Kidney (tissue), 13 donors: ENCODE measurements at regions not wholly inside any gene's neighbourhood (a gene's known extent, or its start where the extent isn't known, plus 50 kb on each side); places are given as distances from the start of the nearest gene placed in this dataset.

Experiments used
- DNase-seq, 5 donors: peaks; one replicate each; pipeline ENCODE4 v3.0.0-alpha.2; 2013 to 2020
- FAIRE-seq: peaks from 2 replicates; lab custom pipeline; 2012; peaks lifted over from hg19 to GRCh38; lab: Jason Lieb, UNC
- H3K27ac ChIP-seq, 2 donors: one replicate each; pipeline ENCODE4 v1.7.0; 2013; ENCODE audit warnings: low read depth in 2 of 2, low read length in 2 of 2, inconsistent platforms in 1 of 2
- H3K27me3 ChIP-seq: one replicate; pipeline ENCODE4 v1.7.1; 2013; ENCODE audit warnings: low read length, inconsistent platforms; ENCODE audit not compliant: control insufficient read depth, insufficient read depth
- H3K36me3 ChIP-seq, 3 donors: one replicate each; pipeline versions ENCODE4 v1.7.0 to v1.7.1; 2013; ENCODE audit warnings: low read length in 3 of 3, control low read depth in 1 of 3, inconsistent platforms in 1 of 3; ENCODE audit not compliant: insufficient read depth in 3 of 3, control insufficient read depth in 2 of 3
- H3K4me1 ChIP-seq, 3 donors: one replicate each; pipeline versions ENCODE4 v1.7.0 to v1.7.1; 2013; ENCODE audit warnings: low read length in 3 of 3, inconsistent platforms in 1 of 3, low read depth in 1 of 3; ENCODE audit not compliant: control insufficient read depth in 2 of 3, insufficient read depth in 2 of 3
- H3K4me3 ChIP-seq, 3 donors: one replicate each; pipeline versions ENCODE4 v1.7.0 to v1.8.1; 2013; ENCODE audit warnings: low read length in 3 of 3, control low read depth in 1 of 3, inconsistent platforms in 1 of 3
- H3K9ac ChIP-seq, 3 donors: one replicate each; pipeline versions ENCODE4 v1.7.0 to v1.7.1; 2013; ENCODE audit warnings: low read length in 3 of 3, control low read depth in 1 of 3, inconsistent platforms in 1 of 3
- H3K9me3 ChIP-seq, 3 donors: one replicate each; pipeline versions ENCODE4 v1.7.0 to v1.7.1; 2013; ENCODE audit warnings: low read length in 3 of 3, control low read depth in 1 of 3, inconsistent platforms in 1 of 3; ENCODE audit not compliant: control insufficient read depth in 2 of 3, insufficient read depth in 1 of 3
- intact Hi-C: fragments of 100-400 bp; cut with DNase I; formaldehyde crosslinking; loops from one replicate; pipeline ENCODE4 v1.11.1; 2022
- TF ChIP-seq, protein P1 (sequence below): IDR thresholded peaks from 3 replicates; pipeline ENCODE4 v1.5.1; 2012; ENCODE audit warnings: mild to moderate bottlenecking, moderate library complexity, borderline replicate concordance; ENCODE audit not compliant: insufficient read depth; ENCODE audit errors: extremely low read depth
- donor health status: control.
- donor health status: control.
- donor health status: control.
- donor health status: control.
- donor health status: control.
- donor health status: DM: yes; HTN: yes; CAD: no.
- donor health status: Normal renal cell carcinoma (clear cell type).

DNA sequence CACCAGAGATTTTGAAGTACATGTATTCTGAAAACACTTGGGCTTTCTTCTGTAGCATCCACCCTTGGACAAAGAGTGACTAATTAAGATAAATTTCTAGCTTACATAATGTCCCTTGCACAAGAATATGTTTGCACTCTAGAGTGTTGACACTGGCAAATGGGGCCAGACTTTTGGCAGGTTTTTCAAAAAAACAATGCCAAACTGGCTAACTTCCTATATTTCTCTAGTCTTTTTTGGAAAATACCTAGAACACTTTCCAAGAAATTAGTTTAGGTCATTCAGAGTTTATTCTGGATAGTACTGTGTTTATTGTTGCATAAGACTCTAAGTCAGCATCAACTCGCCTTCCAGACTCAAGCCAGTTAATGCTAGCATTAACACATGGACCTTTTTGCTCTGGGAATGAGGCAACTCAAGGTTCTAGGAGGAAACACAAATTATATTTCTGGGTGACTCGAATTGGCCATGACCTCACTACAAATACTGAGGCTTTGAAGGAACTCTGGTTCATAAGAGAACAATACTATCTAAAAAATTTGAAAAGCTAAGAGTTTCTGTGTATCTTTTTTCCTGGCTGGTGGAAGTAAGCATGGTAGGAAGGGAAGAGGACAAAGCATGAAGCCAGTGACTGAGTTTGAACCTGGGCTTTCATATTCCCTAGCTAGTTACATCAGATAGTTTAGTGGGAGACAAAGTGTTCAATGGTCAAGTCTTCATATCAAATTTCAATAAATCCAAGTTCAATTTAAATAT lies 101.6 kb downstream of the NREP start:
- H3K9me3 ChIP-seq = no peaks in the 10 kb centered on the region
- DNase-seq (no peak), FAIRE-seq (no peak)
- intact Hi-C loops = no loop called here
- no peaks in the 10 kb centered on the region for H3K36me3 ChIP-seq
- H3K9ac ChIP-seq = no peak overlapping the region
- H3K4me1 ChIP-seq = no peaks in the 10 kb centered on the region
- no peaks in the 10 kb centered on the region for H3K27me3 ChIP-seq
- H3K4me3 ChIP-seq = no peak overlapping the region
- TF ChIP-seq, protein P1, sequence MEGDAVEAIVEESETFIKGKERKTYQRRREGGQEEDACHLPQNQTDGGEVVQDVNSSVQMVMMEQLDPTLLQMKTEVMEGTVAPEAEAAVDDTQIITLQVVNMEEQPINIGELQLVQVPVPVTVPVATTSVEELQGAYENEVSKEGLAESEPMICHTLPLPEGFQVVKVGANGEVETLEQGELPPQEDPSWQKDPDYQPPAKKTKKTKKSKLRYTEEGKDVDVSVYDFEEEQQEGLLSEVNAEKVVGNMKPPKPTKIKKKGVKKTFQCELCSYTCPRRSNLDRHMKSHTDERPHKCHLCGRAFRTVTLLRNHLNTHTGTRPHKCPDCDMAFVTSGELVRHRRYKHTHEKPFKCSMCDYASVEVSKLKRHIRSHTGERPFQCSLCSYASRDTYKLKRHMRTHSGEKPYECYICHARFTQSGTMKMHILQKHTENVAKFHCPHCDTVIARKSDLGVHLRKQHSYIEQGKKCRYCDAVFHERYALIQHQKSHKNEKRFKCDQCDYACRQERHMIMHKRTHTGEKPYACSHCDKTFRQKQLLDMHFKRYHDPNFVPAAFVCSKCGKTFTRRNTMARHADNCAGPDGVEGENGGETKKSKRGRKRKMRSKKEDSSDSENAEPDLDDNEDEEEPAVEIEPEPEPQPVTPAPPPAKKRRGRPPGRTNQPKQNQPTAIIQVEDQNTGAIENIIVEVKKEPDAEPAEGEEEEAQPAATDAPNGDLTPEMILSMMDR = no peak
- H3K27ac ChIP-seq = no peak overlapping the region

DNA sequence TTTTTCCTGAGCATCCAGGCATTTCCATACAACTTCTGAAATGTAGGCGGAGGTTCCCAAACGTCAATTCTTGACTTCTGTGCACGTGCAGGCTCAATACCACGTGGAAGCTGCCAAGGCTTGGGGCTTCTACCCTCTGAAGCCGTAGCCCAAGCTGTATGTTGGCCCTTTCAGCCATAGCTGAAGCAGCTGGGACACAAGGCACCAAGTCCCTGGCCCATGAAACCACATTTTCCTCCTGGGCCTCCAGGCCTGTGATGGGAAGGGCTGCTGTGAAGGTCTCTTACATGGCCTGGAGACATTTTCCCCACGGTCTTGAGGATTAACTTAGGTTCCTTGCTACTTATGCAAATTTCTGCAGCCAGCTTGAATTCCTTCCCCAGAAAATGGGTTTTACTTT lies 103.6 kb downstream of the NREP start:
- no peak overlapping the region for H3K27ac ChIP-seq
- H3K9ac ChIP-seq = no peak overlapping the region
- no peaks in the 10 kb centered on the region for H3K27me3 ChIP-seq
- no peaks in the 10 kb centered on the region for H3K4me1 ChIP-seq
- FAIRE-seq (no peak), DNase-seq (no peak)
- TF ChIP-seq, protein P1 = no peak
- no peaks in the 10 kb centered on the region for H3K9me3 ChIP-seq
- H3K36me3 ChIP-seq = no peaks in the 10 kb centered on the region
- intact Hi-C loops = no loop called here
- H3K4me3 ChIP-seq = no peak overlapping the region

DNA sequence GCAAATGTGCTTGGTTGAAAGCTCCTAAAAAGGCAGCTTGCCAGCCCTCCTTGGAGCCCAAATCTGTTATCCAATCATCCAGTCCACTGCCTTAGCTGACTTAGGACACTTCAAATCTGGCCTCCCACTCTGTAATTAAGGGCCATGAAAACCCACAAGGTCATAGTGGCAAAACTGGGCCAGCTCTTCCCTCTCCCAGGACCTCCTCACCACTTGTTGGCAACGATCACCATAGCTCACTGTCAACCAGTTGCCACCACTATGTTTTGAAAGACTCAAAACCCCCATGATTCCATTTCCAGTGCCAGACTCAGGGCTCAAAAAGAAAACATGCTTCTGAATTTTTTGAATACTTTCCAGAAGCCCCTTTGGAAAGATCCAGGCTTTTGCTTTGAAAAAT lies 107.5 kb downstream of the NREP start:
- no peak for FAIRE-seq

More for the DNA sequence above, 107.5 kb downstream of the NREP start:
- no peak overlapping the region for H3K4me3 ChIP-seq
- H3K4me1 ChIP-seq = no peaks in the 10 kb centered on the region
- intact Hi-C loops = no loop called here
- H3K27me3 ChIP-seq = no peaks in the 10 kb centered on the region
- no peak overlapping the region for H3K27ac ChIP-seq
- TF ChIP-seq, protein P1 = no peak
- H3K9me3 ChIP-seq = no peaks in the 10 kb centered on the region
- no peaks in the 10 kb centered on the region for H3K36me3 ChIP-seq
- DNase-seq = no peak
- no peak overlapping the region for H3K9ac ChIP-seq
